HG03135 (cell line): ENCODE measurements at regions not wholly inside any gene's neighbourhood (a gene's known extent, or its start where the extent isn't known, plus 50 kb on each side); places are given as distances from the start of the nearest gene placed in this dataset.
"Not testable (repeated sequence)": the region's sequence is repeated elsewhere in the genome, so short reads cannot be mapped to it uniquely, and the experiment has no call there.

Source experiments
- ATAC-seq: cut with Tn5 transposase; IDR thresholded peaks from one replicate; pipeline ENCODE4 v1.9.1; 2021; ENCODE audit warnings: mild to moderate bottlenecking, moderate library complexity; ENCODE audit not compliant: unreplicated experiment

- ATAC-seq: no peak
Observed at GRCh38 chr6:119764927-119765681, 415.5 kb upstream of the MAN1A1 start.

- ATAC-seq: no peak
Observed at GRCh38 chr6:119760046-119760445, 410.5 kb upstream of the MAN1A1 start.

DNA sequence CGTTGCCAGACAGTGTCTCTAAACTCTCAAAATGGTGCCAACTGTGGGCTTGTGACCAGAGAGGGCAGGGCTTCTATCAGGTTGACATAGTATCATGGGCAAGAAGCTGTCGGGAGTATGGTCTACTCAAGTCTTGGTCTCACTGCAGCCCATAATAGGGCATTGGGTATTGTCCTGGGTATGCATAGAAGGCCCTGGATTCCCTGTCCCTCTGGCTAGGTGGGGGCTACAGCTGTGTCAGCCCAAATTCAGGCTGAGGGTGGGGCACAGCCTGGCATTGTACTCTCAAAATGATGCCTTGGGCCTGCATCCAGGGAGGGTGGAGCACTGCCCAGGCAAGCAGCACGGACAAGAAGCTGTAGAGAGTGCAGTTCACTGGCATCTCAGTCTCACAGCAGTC is 408.8 kb upstream of the MAN1A1 start:
- ATAC-seq: no peak

- no peak for ATAC-seq
Observed at GRCh38 chr6:119757467-119757866, 407.9 kb upstream of the MAN1A1 start.

GRCh38 chr6:119749335-119749734 is 399.8 kb upstream of the MAN1A1 start:
- no peak for ATAC-seq

GRCh38 chr6:119748535-119748934 is 399.0 kb upstream of the MAN1A1 start:
- ATAC-seq: not testable (repeated sequence)

- peak; percentile 93 for ATAC-seq
Observed at GRCh38 chr6:119742188-119742803, 392.7 kb upstream of the MAN1A1 start.

DNA sequence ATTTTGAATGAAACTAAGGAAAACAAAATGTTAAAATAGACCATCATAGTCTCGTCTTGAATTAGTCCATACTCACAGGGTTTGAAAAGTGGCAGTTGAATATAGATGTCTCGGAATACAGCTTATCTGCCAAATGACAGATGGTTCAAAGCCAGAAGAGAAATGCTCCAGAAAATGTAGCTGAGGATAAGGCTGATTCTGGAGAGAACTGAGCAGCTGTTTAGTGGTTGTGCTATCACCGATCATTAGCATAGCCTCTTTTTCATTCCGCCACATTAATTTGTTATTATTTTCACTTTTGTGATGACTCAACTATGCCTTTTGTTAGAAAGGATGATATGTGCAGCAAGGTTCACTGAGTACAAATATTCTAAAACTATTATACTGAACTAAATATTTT is 390.2 kb upstream of the MAN1A1 start:
- ATAC-seq: no peak

DNA sequence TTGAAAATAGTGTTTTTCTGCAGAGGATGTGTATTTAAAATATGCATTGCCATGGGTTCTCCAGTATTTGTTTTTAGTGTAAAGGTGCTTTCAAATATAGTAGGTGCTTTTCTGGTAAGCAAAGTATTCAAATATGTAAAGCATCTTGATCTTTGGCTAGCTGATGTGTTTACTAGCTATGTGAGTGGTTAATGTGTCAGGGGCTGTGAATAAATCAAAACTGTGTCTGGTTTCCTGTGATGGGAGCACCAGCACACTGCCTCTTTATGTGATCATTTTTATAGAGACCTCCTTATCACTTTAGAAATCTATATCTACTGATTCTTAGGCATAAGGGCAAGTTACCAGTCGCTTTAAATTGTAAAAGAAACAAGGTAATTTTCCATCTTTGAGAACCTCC is 388.9 kb upstream of the MAN1A1 start:
- ATAC-seq: no peak

- no peak for ATAC-seq
Observed at GRCh38 chr6:119736296-119737021, 386.9 kb upstream of the MAN1A1 start.

DNA sequence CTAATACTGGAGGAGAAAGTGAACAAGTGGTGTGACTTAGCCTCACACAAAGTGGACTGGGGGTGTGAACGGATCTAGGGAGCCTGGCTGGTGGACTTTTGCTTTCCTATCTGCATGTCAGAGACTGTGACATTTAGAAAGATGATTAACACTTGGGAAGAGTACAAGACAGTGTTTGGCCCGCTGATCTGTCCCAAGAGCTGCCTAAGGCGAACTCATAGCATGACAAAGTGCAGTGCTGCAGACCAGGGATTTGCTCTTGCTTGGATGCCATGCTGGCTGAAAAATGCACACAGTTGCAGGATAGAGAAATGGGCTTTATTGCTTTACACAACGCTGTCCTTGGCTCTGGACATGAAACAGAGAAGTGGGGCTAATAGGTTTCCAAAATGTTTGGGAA is 386.0 kb upstream of the MAN1A1 start:
- no peak for ATAC-seq

DNA sequence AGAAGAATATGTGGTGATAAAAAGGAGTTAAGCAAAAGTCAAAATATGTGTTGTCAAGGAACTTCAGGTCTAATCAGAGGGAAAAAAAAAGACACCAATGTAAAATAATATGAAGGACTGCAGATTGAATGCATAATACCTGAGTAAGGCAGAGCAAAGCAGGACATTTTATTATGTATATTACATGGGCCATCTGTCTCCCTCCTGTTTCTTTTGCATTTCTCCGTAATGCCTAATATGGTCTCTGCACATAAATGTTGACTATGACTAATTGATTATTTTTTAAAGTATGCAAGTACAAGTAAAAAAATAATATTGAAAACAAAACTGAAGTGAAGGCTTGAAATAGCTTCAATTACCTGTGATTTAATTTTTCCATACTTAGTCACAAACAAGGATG is 384.7 kb upstream of the MAN1A1 start:
- ATAC-seq: no peak

- ATAC-seq: peak; percentile 81
Observed at GRCh38 chr6:119728935-119729334, 379.4 kb upstream of the MAN1A1 start.

GRCh38 chr6:119728220-119728750 is 378.7 kb upstream of the MAN1A1 start:
- ATAC-seq: no peak

- ATAC-seq: no peak
Observed at GRCh38 chr6:119727504-119728219, 378.1 kb upstream of the MAN1A1 start.

DNA sequence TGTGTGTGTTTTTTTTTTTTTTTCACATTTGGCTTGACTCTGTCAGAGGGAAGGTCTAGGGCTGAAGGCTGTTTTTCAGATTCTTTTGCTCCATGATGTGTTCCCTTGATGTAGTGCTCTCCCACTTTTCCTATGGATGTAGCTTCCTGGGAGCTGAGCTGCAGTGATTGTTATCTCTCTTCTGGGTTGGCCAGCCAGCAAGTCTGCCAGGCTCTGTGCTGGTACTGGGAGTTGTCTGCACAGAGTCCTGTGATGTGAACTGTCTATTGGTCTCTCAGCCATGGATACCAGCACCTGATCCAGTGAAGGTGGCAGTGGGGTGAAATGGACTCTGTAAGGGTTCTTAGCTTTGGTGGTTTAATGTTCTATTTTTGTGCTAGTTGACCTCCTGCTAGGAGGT is 377.4 kb upstream of the MAN1A1 start:
- ATAC-seq: not testable (repeated sequence)

DNA sequence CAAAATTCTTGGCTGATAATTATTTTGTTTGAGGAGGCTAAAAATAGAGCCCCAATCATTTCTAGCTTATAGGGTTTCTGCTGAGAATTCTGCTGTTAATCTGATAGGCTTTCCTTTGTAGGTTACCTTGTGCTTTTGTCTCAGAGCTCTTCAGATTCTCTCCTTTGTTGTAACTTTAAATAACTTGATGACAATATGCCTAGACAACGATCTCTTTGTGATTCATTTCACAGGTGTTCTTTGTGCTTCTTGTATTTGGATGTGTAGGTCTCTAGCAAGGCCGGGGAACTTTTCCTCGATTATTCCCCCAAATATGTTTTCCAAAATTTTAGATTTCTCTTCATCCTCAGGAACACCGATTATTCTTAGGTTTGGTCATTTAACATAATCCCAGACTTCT is 376.5 kb upstream of the MAN1A1 start:
- ATAC-seq: no peak

GRCh38 chr6:119720160-119720559 is 370.6 kb upstream of the MAN1A1 start:
- ATAC-seq: no peak

GRCh38 chr6:119717942-119718341 is 368.4 kb upstream of the MAN1A1 start:
- no peak for ATAC-seq

- ATAC-seq: no peak
Observed at GRCh38 chr6:119716668-119717270, 367.2 kb upstream of the MAN1A1 start.

DNA sequence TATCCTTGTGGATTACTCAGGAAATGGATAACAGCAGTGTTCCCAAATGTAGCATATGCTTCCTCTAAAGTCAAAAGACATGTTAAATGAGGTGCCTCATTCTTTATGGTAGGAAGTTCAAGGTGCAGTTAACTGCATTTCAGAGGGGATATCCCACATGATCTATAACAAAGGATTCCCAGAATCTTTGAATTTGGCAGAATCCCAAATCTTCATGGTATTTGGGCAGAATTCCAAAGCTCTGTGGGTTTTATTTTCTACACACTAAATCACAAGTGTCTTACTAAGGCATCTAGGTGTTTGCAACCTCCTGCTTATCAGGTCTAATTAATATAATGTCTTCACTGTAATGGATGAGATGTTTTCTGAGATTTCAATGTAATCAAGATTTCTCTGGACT is 364.3 kb upstream of the MAN1A1 start:
- ATAC-seq: no peak
